ENCODE measurements at regions not wholly inside any gene's neighbourhood (a gene's known extent, or its start where the extent isn't known, plus 50 kb on each side); places are given as distances from the start of the nearest gene placed in this dataset.
"Not testable (repeated sequence)": the region's sequence is repeated elsewhere in the genome, so short reads cannot be mapped to it uniquely, and the experiment has no call there.

DNA sequence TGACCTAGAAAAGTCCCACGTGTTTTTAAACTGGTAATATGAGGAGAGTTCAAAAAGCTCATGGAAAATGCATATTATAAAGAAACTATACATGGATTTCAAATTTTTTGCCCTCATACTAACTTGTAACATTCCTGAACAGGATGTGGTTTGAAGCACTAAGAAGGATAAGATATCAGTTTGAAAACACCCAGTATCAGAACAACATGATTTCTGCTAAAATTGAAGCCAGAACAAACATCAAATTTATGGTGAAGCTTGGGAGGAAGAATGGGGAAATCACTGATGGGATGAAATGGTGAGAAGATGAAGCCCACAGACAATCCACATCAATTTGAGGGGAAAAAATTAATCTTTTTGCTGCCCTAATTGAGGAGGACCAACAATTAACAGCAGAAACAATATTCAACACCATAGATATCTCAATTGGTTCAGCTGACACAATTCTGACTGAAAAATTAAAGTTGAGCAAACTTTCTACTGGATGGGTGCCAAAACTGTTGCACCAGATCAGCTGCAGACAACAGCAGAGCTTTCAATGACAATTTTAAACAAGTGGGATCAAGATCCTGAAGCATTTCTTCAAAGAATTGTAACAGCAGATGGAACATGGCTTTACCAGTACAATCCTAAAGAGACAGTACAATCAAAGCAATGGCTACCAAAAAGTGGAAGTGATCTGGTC is 113.2 kb upstream of the SNX2 start:
- no peak for DNase-seq (ENCODE audit: low read depth in 3 of 3, low spot score in 2 of 3)

DNA sequence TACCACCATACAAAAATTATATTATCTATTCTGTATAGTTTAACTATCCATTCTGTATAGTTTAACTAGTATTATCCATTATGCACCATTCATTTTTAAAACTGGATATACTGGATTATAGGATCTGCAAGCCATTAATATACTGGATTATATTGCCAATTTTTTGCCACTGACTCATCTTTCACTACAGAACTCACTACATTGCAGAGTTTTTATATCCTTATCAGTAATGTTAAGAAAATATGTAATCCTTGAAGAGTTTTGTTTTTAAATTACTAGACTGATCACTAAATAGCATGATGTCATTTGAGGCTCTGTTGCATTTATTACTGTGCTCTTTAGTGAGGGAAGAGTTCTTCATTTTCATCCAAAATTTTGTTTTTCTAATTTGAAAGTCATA is 109.8 kb upstream of the SNX2 start:
- DNase-seq (ENCODE audit: low read depth in 3 of 3, low spot score in 2 of 3), result no peak

DNA sequence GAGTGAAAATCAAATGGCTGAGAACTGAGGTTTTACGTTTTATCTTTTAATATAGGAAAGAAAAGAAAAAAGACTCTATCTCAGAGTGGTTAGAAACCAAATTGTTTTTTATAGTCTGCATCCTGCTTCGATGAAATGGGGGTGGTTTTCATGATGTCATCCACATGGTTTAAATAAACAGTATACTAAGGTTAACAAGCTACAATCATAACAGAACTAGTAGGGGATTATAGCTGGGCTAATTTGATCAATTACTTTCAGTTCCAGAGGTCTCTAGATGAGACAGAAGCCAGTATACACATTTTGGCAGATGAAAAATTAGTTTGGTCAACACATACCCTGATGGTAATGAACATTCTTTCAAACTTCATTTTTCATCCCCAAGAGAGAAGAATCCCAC is 106.3 kb upstream of the SNX2 start:
- no peak for DNase-seq (ENCODE audit: low read depth in 3 of 3, low spot score in 2 of 3)

GRCh38 chr5:122669709-122670108 is 105.2 kb upstream of the SNX2 start:
- DNase-seq (ENCODE audit: low read depth in 3 of 3, low spot score in 2 of 3), result not testable (repeated sequence)

GRCh38 chr5:122673343-122673742 is 101.5 kb upstream of the SNX2 start:
- DNase-seq (ENCODE audit: low read depth in 3 of 3, low spot score in 2 of 3), result no peak

- no peak for DNase-seq (ENCODE audit: low read depth in 3 of 3, low spot score in 2 of 3)
Measured at GRCh38 chr5:122674385-122674784, 100.5 kb upstream of the SNX2 start.

- no peak for DNase-seq (ENCODE audit: low read depth in 3 of 3, low spot score in 2 of 3)
Measured at GRCh38 chr5:122680623-122681350, 94.1 kb upstream of the SNX2 start.

GRCh38 chr5:122683631-122684030 is 91.2 kb upstream of the SNX2 start:
- no peak for DNase-seq (ENCODE audit: low read depth in 3 of 3, low spot score in 2 of 3)

- DNase-seq (ENCODE audit: low read depth in 3 of 3, low spot score in 2 of 3), result no peak
Measured at GRCh38 chr5:122690266-122690665, 84.6 kb upstream of the SNX2 start.

DNA sequence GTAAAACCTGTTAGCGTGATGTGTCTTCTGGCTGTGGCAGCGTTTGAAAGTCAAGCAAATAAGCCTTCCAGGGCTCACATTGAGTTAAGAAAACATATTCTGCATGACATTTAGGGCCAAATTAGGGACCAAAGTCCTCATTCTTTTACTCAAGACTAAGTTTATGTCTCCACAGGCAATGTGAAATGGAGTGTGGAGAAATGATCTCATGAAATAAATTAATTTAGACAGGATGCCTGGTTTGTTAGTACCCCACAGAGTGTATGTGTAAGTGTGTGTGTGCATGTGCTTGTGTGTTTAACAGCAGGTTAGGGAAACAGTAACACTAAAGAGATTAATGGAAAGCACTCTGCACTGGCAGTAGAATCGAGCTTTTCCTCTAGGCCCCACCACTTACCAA is 82.9 kb upstream of the SNX2 start:
- no peak for DNase-seq (ENCODE audit: low read depth in 3 of 3, low spot score in 2 of 3)

GRCh38 chr5:122693963-122694362 is 80.9 kb upstream of the SNX2 start:
- DNase-seq (ENCODE audit: low read depth in 3 of 3, low spot score in 2 of 3), result no peak

GRCh38 chr5:122694884-122695283 is 80.0 kb upstream of the SNX2 start:
- no peak for DNase-seq (ENCODE audit: low read depth in 3 of 3, low spot score in 2 of 3)

GRCh38 chr5:122696735-122697134 is 78.1 kb upstream of the SNX2 start:
- not testable (repeated sequence) for DNase-seq (ENCODE audit: low read depth in 3 of 3, low spot score in 2 of 3)

GRCh38 chr5:122697191-122697590 is 77.7 kb upstream of the SNX2 start:
- no peak for DNase-seq (ENCODE audit: low read depth in 3 of 3, low spot score in 2 of 3)

DNA sequence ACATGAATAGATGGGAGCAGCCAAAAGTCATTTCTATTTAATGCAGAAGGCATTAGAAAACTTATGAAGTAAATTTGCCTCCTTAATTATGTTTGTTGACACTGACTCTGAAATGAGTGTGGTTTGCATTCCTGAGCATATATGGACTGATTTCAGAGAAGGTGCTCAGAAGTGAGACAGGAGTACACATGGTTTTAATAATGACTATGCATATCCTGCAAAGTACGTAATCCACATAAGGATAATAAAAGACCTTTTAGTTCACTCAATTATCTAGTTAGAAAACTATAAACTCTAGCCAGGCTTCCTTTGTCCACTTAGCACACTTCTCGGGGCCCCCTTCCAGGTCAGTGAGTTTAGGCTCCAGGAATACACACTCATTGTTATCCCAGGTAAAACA is 75.7 kb upstream of the SNX2 start:
- DNase-seq (ENCODE audit: low read depth in 3 of 3, low spot score in 2 of 3), result no peak

DNA sequence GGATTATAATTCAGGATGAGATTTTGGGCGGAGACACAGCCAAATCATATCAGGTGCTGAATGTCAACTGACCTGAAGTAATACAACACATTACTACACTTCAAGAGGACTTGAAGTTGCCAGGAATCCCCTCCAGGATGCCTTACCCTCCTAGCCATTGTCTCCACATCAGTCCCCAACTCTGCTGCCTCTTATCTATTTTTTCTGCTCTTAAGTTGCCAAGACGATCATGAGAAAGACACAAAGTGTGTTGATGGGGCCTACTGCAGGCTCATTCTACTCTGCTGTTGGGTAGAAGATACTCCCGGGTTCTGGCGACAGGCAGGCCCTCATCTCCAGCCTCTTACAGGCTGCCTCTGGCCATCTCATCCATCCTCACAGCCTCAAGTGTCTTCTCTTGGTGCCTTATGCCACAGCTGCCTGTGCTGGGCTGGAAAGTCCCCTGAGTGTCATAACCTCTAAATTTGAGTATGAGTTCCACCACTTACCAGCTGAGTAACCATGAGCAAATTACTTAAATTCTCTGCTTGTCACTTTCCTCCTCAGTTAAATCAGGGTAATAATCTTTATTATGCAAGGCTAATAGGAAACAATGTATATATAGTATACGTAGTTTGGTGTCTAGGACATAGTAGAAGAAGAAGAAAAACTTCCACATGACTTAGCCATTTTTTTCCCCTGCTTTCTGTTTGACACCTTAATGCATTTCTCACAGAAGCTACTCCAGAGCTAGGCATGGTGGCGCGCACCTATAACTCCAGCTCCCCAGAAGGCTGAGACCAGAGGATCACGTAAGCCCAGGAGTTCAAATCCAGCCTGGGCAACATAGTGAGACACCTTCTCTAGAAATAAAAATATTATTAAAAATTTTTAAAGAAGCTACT is 73.0 kb upstream of the SNX2 start:
- no peak for DNase-seq (ENCODE audit: low read depth in 3 of 3, low spot score in 2 of 3)

GRCh38 chr5:122702524-122702875 is 72.4 kb upstream of the SNX2 start:
- DNase-seq (ENCODE audit: low read depth in 3 of 3, low spot score in 2 of 3), result no peak

- DNase-seq (ENCODE audit: low read depth in 3 of 3, low spot score in 2 of 3), result no peak
Measured at GRCh38 chr5:122703203-122703602, 71.7 kb upstream of the SNX2 start.

- peak in 1 of 3 donors; percentile 12 for DNase-seq (ENCODE audit: low read depth in 3 of 3, low spot score in 2 of 3)
Measured at GRCh38 chr5:122704247-122705036, 70.4 kb upstream of the SNX2 start.

- DNase-seq (ENCODE audit: low read depth in 3 of 3, low spot score in 2 of 3), result no peak
Measured at GRCh38 chr5:122705851-122706250, 69.0 kb upstream of the SNX2 start.

DNA sequence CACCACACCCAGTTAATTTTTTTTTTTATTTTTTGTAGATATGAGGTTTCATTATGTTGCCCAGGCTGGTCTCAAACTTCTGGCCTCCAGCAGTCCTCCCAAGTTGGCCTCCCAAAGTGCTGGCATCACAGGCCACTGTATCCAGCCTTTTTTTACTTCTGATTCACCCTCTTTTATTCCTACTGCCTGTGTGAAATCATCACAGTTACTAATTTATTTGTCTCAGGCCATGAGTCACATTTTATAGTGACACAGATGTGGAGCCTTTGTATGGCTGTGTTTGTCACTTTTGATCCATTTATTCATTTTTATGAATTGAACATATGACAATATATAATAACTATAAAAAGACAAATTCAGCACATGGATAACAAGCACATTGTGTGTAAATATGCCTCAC is 67.1 kb upstream of the SNX2 start:
- DNase-seq (ENCODE audit: low read depth in 3 of 3, low spot score in 2 of 3), result no peak

All from right renal cortex interstitium (tissue), 3 donors.